Activated CD8-positive, alpha-beta T cell treated with anti-CD3 and anti-CD28 coated beads for 36 hours (primary cell): ENCODE measurements at regions not wholly inside any gene's neighbourhood (a gene's known extent, or its start where the extent isn't known, plus 50 kb on each side); places are given as distances from the start of the nearest gene placed in this dataset.

Experiments used
- ATAC-seq: fragments of 200-7000 bp; cut with Tn5 transposase; one replicate; pipeline ENCODE4 v1.10.0; 2021; ENCODE audit warnings: mild to moderate bottlenecking, moderate library complexity
- CTCF ChIA-PET: fragments of 350-600 bp; sonication (Branson Sonifier 250); formaldehyde crosslinking; loops from one replicate; lab custom pipeline; 2021; ENCODE audit warnings: antibody characterized with exemption; lab: Charles Lee
- POLR2A ChIA-PET: fragments of 350-600 bp; sonication (Branson Sonifier 250); formaldehyde crosslinking; loops from one replicate; lab custom pipeline; 2021; ENCODE audit warnings: antibody characterized with exemption; lab: Charles Lee
- DNase-seq: peaks from one replicate; pipeline ENCODE4 v3.0.0-alpha.2; 2020
- H3K27ac Mint-ChIP-seq: one replicate; pipeline ENCODE4 v1.8.0; 2021; ENCODE audit warnings: mild to moderate bottlenecking, mixed read lengths
- H3K27me3 Mint-ChIP-seq: one replicate; pipeline ENCODE4 v1.8.0; 2021; ENCODE audit warnings: mixed read lengths
- H3K36me3 Mint-ChIP-seq: one replicate; pipeline ENCODE4 v1.8.0; 2021; ENCODE audit warnings: low read depth, mixed read lengths
- H3K4me1 Mint-ChIP-seq: one replicate; pipeline ENCODE4 v1.8.0; 2021; ENCODE audit warnings: low read depth, mixed read lengths
- H3K4me3 Mint-ChIP-seq: one replicate; pipeline ENCODE4 v1.8.0; 2021; ENCODE audit warnings: mild to moderate bottlenecking, moderate library complexity, mixed read lengths
- H3K9me3 Mint-ChIP-seq: one replicate; pipeline ENCODE4 v1.8.0; 2021; ENCODE audit warnings: mixed read lengths
- intact Hi-C: fragments of 100-400 bp; cut with micrococcal nuclease; formaldehyde crosslinking; loops from one replicate; pipeline ENCODE4 v1.10.0; 2022
- TF ChIP-seq, protein P1 (sequence below): fragments of 200-600 bp; IDR thresholded peaks from one replicate; pipeline ENCODE4 v1.8.0; 2022; ENCODE audit warnings: antibody characterized with exemption, mild to moderate bottlenecking

DNA sequence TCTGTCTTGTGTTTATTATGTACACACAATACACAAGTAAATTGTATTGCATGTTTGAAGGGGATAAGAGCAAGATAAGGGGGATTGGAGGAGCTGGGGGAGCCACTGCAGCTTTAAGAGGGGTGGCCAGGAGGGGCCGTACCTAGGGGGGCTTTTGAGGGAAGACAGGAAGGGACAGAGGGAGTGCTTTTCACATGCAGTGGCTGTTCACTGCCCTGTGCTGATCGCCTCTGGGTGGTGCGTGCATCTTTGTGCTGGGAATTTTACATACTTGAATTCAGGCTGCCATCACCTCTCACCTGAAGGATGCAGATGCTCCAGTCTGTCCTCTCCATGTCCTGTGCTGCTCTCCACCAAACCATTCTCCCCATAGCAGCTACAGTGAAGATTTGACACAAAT is 179.5 kb downstream of the PTPRU start:
- TF ChIP-seq, protein P1, sequence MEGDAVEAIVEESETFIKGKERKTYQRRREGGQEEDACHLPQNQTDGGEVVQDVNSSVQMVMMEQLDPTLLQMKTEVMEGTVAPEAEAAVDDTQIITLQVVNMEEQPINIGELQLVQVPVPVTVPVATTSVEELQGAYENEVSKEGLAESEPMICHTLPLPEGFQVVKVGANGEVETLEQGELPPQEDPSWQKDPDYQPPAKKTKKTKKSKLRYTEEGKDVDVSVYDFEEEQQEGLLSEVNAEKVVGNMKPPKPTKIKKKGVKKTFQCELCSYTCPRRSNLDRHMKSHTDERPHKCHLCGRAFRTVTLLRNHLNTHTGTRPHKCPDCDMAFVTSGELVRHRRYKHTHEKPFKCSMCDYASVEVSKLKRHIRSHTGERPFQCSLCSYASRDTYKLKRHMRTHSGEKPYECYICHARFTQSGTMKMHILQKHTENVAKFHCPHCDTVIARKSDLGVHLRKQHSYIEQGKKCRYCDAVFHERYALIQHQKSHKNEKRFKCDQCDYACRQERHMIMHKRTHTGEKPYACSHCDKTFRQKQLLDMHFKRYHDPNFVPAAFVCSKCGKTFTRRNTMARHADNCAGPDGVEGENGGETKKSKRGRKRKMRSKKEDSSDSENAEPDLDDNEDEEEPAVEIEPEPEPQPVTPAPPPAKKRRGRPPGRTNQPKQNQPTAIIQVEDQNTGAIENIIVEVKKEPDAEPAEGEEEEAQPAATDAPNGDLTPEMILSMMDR = no peak
- no peak for ATAC-seq
- POLR2A ChIA-PET = no interaction called here
- H3K27ac Mint-ChIP-seq = no peak overlapping the region
- H3K27me3 Mint-ChIP-seq = peaks cover 3% of the 10 kb centered on the region
- intact Hi-C loops = no loop called here
- no peak overlapping the region for H3K4me3 Mint-ChIP-seq
- DNase-seq = no peak
- no peaks in the 10 kb centered on the region for H3K4me1 Mint-ChIP-seq
- no peaks in the 10 kb centered on the region for H3K9me3 Mint-ChIP-seq
- CTCF ChIA-PET = interaction anchor here (0.7 to 0.9 kb wide), 2 partner anchors 65 to 84 kb away, joined by 3 read pairs; no protein-coding TSS in a partner anchor
- no peaks in the 10 kb centered on the region for H3K36me3 Mint-ChIP-seq

DNA sequence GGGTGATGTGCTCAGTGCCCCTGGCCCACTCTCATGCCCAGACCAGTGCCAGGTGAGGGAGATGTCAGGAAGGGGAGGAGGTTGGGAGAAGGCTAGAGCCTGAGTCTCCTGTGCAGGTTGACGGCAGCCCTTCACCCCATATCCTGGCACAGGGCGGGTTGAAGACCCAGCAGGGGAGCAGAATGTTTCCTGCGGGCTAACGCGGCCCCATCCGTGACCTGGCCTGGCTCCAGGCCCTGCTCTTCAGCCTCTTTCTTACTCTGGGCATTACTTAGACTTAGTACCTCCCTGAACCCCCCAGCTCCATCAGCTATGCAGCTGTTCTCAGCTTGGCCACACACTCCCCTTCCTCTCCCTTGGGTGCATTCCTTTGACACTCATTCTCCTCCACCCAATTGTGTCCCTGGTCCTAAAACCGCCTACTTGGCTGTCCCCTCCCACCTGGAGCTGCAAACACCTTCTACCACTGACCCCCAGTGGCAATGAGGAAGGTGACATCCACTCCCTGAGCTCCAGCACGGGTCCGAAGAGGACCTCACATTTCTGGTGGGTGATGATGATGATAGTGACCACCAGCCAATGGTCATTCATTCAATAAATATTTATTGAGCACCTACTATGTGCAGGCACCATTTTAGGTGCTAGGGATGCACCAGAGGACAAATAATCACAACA is 179.0 kb downstream of the PTPRU start:
- Mint-ChIP-seq H3K4me3 (no peak overlapping the region), H3K27ac (no peak overlapping the region), H3K27me3 (peaks cover 3% of the 10 kb centered on the region), H3K9me3 (no peaks in the 10 kb centered on the region), H3K4me1 (no peaks in the 10 kb centered on the region), H3K36me3 (no peaks in the 10 kb centered on the region)
- CTCF ChIA-PET = interaction anchor here (0.7 to 0.9 kb wide), 2 partner anchors 64 to 84 kb away, joined by 3 read pairs; no protein-coding TSS in a partner anchor
- intact Hi-C loops = no loop called here
- TF ChIP-seq, protein P1 = no peak
- DNase-seq (no peak), ATAC-seq (no peak)
- POLR2A ChIA-PET = no interaction called here

GRCh38 chr1:29414086-29414485 is 177.8 kb downstream of the PTPRU start:
- CTCF ChIA-PET = no interaction called here
- Mint-ChIP-seq H3K4me3 (no peak overlapping the region), H3K9me3 (no peaks in the 10 kb centered on the region), H3K4me1 (no peaks in the 10 kb centered on the region), H3K27ac (no peak overlapping the region), H3K27me3 (peaks cover 7% of the 10 kb centered on the region), H3K36me3 (no peaks in the 10 kb centered on the region)
- POLR2A ChIA-PET = no interaction called here
- intact Hi-C loops = no loop called here
- ATAC-seq = no peak
- TF ChIP-seq, protein P1 = no peak
- no peak for DNase-seq

- Mint-ChIP-seq H3K36me3 (no peaks in the 10 kb centered on the region), H3K27me3 (peaks cover 11% of the 10 kb centered on the region), H3K27ac (no peak overlapping the region), H3K4me1 (no peaks in the 10 kb centered on the region), H3K4me3 (no peak overlapping the region), H3K9me3 (no peaks in the 10 kb centered on the region)
- POLR2A ChIA-PET = no interaction called here
- intact Hi-C loops = no loop called here
- DNase-seq (no peak), ATAC-seq (no peak)
- TF ChIP-seq, protein P1 = no peak
- CTCF ChIA-PET = no interaction called here
Observed at GRCh38 chr1:29413661-29414060, 177.3 kb downstream of the PTPRU start.

GRCh38 chr1:29412591-29412990 is 176.3 kb downstream of the PTPRU start:
- Mint-ChIP-seq H3K9me3 (no peaks in the 10 kb centered on the region), H3K36me3 (no peaks in the 10 kb centered on the region), H3K4me3 (no peak overlapping the region), H3K4me1 (no peaks in the 10 kb centered on the region), H3K27me3 (peaks cover 11% of the 10 kb centered on the region), H3K27ac (no peak overlapping the region)
- DNase-seq = no peak
- TF ChIP-seq, protein P1 = no peak
- ChIA-PET POLR2A (no interaction called here), CTCF (no interaction called here)
- intact Hi-C loops = no loop called here
- no peak for ATAC-seq
